ENCODE measurements at regions not wholly inside any gene's neighbourhood (a gene's known extent, or its start where the extent isn't known, plus 50 kb on each side); places are given as distances from the start of the nearest gene placed in this dataset.

DNA sequence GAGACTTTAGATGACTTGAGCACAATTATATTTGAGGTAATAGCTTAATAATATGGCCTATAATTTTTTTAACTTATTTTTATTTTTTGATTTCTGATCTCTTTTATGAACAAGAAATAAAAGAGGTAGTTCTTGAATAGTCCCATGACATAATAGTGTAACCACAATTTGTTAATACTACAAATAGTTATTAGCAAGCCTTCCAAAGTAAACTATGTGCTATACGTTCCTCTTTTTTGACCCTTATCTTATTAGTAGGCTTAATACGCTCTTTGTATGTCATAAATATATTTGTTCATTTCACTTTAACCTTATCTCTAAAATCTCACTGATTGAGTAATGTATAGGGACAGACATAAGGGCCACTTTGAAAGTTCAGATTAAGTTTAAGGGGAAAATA is 78.7 kb upstream of the NR4A3 start:
- no peak overlapping the region for H3K27ac ChIP-seq (ENCODE audit: low read depth, low read length, poor library complexity, severe bottlenecking)
- H3K9me2 ChIP-seq (ENCODE audit: insufficient read depth, low read length): no peaks in the 10 kb centered on the region
- H2AFZ ChIP-seq (ENCODE audit: low read length): no peak overlapping the region
- H3K4me2 ChIP-seq (ENCODE audit: low read length): no peak overlapping the region
- H3K79me2 ChIP-seq (ENCODE audit: insufficient read depth, low read depth, low read length): no peaks in the 10 kb centered on the region
- no peak overlapping the region for H3K4me3 ChIP-seq (ENCODE audit: low read depth, low read length, poor library complexity, severe bottlenecking)
- no peaks in the 10 kb centered on the region for H3K9me3 ChIP-seq (ENCODE audit: low read length)
- no peaks in the 10 kb centered on the region for H3K36me3 ChIP-seq (ENCODE audit: insufficient read depth, low read length)
- TF ChIP-seq, protein P1, sequence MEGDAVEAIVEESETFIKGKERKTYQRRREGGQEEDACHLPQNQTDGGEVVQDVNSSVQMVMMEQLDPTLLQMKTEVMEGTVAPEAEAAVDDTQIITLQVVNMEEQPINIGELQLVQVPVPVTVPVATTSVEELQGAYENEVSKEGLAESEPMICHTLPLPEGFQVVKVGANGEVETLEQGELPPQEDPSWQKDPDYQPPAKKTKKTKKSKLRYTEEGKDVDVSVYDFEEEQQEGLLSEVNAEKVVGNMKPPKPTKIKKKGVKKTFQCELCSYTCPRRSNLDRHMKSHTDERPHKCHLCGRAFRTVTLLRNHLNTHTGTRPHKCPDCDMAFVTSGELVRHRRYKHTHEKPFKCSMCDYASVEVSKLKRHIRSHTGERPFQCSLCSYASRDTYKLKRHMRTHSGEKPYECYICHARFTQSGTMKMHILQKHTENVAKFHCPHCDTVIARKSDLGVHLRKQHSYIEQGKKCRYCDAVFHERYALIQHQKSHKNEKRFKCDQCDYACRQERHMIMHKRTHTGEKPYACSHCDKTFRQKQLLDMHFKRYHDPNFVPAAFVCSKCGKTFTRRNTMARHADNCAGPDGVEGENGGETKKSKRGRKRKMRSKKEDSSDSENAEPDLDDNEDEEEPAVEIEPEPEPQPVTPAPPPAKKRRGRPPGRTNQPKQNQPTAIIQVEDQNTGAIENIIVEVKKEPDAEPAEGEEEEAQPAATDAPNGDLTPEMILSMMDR (conservative IDR thresholded peaks at IDR 0.05; ENCODE audit: low read length): no peak
- no peak for TF ChIP-seq EZH2phosphoT487 (IDR thresholded peaks at IDR 0.05; ENCODE audit: borderline replicate concordance, low read depth, low read length)
- H4K20me1 ChIP-seq (ENCODE audit: insufficient read depth, low read length): no peaks in the 10 kb centered on the region
- ChIA-PET CTCF (ENCODE audit: unreplicated experiment) (no interaction called here), POLR2A (interaction anchor here (0.8 kb wide), 1 partner anchor 11 kb away, joined by 3 read pairs; no protein-coding TSS in a partner anchor)
- BruUV-seq (replicated peaks): no TSS peak
- no peaks in the 10 kb centered on the region for H3K4me1 ChIP-seq (ENCODE audit: insufficient read depth, low read length, poor library complexity, severe bottlenecking)
- intact Hi-C loops (cut with micrococcal nuclease; ENCODE audit: unreplicated experiment): no loop called here
- DNase-seq (ENCODE audit: low spot score): no peak

DNA sequence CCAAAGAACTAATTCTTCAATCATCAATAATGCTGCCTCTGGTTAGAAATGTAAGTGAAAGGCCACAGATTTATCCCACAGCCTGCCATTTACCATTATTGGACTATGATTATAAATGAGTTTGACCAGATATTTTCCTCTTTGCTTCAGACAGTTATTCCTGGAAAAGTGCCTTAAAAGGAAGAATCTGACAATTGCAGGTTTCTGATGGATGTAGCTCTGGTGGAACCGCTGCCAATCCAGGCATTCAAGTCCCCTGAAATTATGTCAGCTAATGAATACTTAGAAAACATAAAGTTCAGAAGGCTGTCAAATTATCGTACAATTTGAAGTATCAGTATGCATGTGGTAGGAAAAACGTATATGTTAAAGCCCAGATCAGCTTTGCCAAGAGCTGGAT is 78.2 kb upstream of the NR4A3 start:
- Histone ChIP-seq H3K27ac (ENCODE audit: low read depth, low read length, poor library complexity, severe bottlenecking) (no peak overlapping the region), H4K20me1 (ENCODE audit: insufficient read depth, low read length) (no peaks in the 10 kb centered on the region), H3K4me2 (ENCODE audit: low read length) (no peak overlapping the region), H3K9me2 (ENCODE audit: insufficient read depth, low read length) (no peaks in the 10 kb centered on the region), H2AFZ (ENCODE audit: low read length) (no peak overlapping the region), H3K79me2 (ENCODE audit: insufficient read depth, low read depth, low read length) (no peaks in the 10 kb centered on the region), H3K36me3 (ENCODE audit: insufficient read depth, low read length) (no peaks in the 10 kb centered on the region), H3K4me3 (ENCODE audit: low read depth, low read length, poor library complexity, severe bottlenecking) (no peak overlapping the region), H3K4me1 (ENCODE audit: insufficient read depth, low read length, poor library complexity, severe bottlenecking) (no peaks in the 10 kb centered on the region), H3K9me3 (ENCODE audit: low read length) (no peaks in the 10 kb centered on the region)
- DNase-seq (ENCODE audit: low spot score): no peak
- ChIA-PET POLR2A (no interaction called here), CTCF (ENCODE audit: unreplicated experiment) (no interaction called here)
- BruUV-seq (replicated peaks): no TSS peak
- intact Hi-C loops (cut with micrococcal nuclease; ENCODE audit: unreplicated experiment): no loop called here
- TF ChIP-seq EZH2phosphoT487 (IDR thresholded peaks at IDR 0.05; ENCODE audit: borderline replicate concordance, low read depth, low read length): no peak
- TF ChIP-seq, protein P1 (conservative IDR thresholded peaks at IDR 0.05; ENCODE audit: low read length): no peak

- Histone ChIP-seq H4K20me1 (ENCODE audit: insufficient read depth, low read length) (no peaks in the 10 kb centered on the region), H3K27ac (ENCODE audit: low read depth, low read length, poor library complexity, severe bottlenecking) (no peak overlapping the region), H2AFZ (ENCODE audit: low read length) (no peak overlapping the region), H3K79me2 (ENCODE audit: insufficient read depth, low read depth, low read length) (no peaks in the 10 kb centered on the region), H3K4me2 (ENCODE audit: low read length) (no peak overlapping the region), H3K4me1 (ENCODE audit: insufficient read depth, low read length, poor library complexity, severe bottlenecking) (no peaks in the 10 kb centered on the region), H3K9me2 (ENCODE audit: insufficient read depth, low read length) (no peaks in the 10 kb centered on the region), H3K4me3 (ENCODE audit: low read depth, low read length, poor library complexity, severe bottlenecking) (no peak overlapping the region), H3K36me3 (ENCODE audit: insufficient read depth, low read length) (no peaks in the 10 kb centered on the region), H3K9me3 (ENCODE audit: low read length) (no peaks in the 10 kb centered on the region)
- TF ChIP-seq, protein P1 (conservative IDR thresholded peaks at IDR 0.05; ENCODE audit: low read length): no peak
- TF ChIP-seq EZH2phosphoT487 (IDR thresholded peaks at IDR 0.05; ENCODE audit: borderline replicate concordance, low read depth, low read length): no peak
- no TSS peak for BruUV-seq (replicated peaks)
- DNase-seq (ENCODE audit: low spot score): no peak
- intact Hi-C loops (cut with micrococcal nuclease; ENCODE audit: unreplicated experiment): no loop called here
- CTCF ChIA-PET (ENCODE audit: unreplicated experiment): no interaction called here
- POLR2A ChIA-PET: interaction anchor here (0.8 kb wide), 1 partner anchor 18 kb away, joined by 3 read pairs; no protein-coding TSS in a partner anchor
Measured at GRCh38 chr9:99744132-99744531, 77.6 kb upstream of the NR4A3 start.
